Fibroblast of villous mesenchyme (primary cell): ENCODE measurements at regions not wholly inside any gene's neighbourhood (a gene's known extent, or its start where the extent isn't known, plus 50 kb on each side); places are given as distances from the start of the nearest gene placed in this dataset.

Experiments used
- DNase-seq: peaks from one replicate; pipeline ENCODE4 v3.0.0-alpha.2; 2010; ENCODE audit warnings: low read depth
- H3K4me3 ChIP-seq: 2 replicates; pipeline ENCODE4 v1.5.1; 2011; ENCODE audit warnings: low read depth, mild to moderate bottlenecking, low read length
- TF ChIP-seq, protein P1 (sequence below): IDR thresholded peaks from 2 replicates; pipeline ENCODE4 v1.5.1; 2012; ENCODE audit warnings: low read depth, mild to moderate bottlenecking, low read length; ENCODE audit not compliant: insufficient read depth

DNA sequence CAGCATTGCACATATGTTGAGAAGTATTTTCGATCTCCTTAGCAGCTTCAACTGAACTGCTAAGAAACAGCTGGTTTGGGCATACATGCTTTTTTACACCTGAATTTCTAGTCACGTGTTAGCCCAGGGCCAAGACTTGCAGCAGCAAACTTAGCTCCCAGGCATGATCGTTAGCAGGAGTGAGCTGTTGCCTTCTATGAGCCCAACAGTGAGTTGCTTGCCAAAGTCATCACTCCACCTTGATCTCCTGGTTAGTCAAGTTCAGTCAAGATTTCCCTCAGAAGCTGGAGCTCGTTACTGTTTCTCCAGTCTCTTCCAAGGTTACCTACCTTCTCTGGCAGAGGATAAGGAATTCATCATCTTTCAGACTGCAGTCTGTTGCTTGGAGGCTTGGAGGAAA is 100.4 kb upstream of the SEMA6D start:
- TF ChIP-seq, protein P1, sequence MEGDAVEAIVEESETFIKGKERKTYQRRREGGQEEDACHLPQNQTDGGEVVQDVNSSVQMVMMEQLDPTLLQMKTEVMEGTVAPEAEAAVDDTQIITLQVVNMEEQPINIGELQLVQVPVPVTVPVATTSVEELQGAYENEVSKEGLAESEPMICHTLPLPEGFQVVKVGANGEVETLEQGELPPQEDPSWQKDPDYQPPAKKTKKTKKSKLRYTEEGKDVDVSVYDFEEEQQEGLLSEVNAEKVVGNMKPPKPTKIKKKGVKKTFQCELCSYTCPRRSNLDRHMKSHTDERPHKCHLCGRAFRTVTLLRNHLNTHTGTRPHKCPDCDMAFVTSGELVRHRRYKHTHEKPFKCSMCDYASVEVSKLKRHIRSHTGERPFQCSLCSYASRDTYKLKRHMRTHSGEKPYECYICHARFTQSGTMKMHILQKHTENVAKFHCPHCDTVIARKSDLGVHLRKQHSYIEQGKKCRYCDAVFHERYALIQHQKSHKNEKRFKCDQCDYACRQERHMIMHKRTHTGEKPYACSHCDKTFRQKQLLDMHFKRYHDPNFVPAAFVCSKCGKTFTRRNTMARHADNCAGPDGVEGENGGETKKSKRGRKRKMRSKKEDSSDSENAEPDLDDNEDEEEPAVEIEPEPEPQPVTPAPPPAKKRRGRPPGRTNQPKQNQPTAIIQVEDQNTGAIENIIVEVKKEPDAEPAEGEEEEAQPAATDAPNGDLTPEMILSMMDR: no peak
- no peak for DNase-seq
- H3K4me3 ChIP-seq: no peak overlapping the region

DNA sequence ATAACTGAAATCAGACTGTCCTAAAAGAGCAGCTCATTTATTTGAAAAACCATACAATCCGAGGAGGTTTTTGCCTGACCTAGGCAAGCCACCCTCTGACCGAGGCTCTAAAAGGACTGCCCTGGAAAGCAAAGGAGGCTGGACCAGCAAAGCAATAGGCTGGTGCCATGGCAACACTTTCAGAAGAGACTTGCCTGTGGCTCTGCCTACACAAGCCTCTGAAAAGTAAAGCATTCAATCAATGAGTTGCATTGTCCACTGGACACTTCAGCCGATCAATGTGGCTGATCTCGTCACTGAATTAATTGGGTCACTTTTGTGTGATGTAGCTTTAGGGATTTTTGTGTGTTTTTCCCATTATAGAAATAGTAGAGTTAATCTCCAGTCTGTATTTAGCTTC is 99.1 kb upstream of the SEMA6D start:
- TF ChIP-seq, protein P1: no peak

GRCh38 chr15:47620960-47621681 is 96.2 kb upstream of the SEMA6D start:
- H3K4me3 ChIP-seq: no peak overlapping the region
- TF ChIP-seq, protein P1: no peak
- no peak for DNase-seq

More for the DNA sequence above, 99.1 kb upstream of the SEMA6D start:
- no peak for DNase-seq
- H3K4me3 ChIP-seq: no peak overlapping the region

- TF ChIP-seq, protein P1: no peak
- no peak for DNase-seq
- no peak overlapping the region for H3K4me3 ChIP-seq
These were observed 95.2 kb upstream of the SEMA6D start for GRCh38 chr15:47622055-47622454.

- TF ChIP-seq, protein P1: no peak
- no peak overlapping the region for H3K4me3 ChIP-seq
- DNase-seq: no peak
These were observed 92.8 kb upstream of the SEMA6D start for GRCh38 chr15:47624503-47624902.

GRCh38 chr15:47639042-47639441 is 78.3 kb upstream of the SEMA6D start:
- no peak for DNase-seq
- no peak overlapping the region for H3K4me3 ChIP-seq
- TF ChIP-seq, protein P1: no peak

GRCh38 chr15:47640079-47640478 is 77.2 kb upstream of the SEMA6D start:
- TF ChIP-seq, protein P1: no peak
- no peak overlapping the region for H3K4me3 ChIP-seq
- no peak for DNase-seq
